GM11168 (cell line): ENCODE measurements at regions not wholly inside any gene's neighbourhood (a gene's known extent, or its start where the extent isn't known, plus 50 kb on each side); places are given as distances from the start of the nearest gene placed in this dataset.
"Not testable (repeated sequence)": the region's sequence is repeated elsewhere in the genome, so short reads cannot be mapped to it uniquely, and the experiment has no call there.

Experiments
- in situ Hi-C: fragments of 300-500 bp; cut with MboI; formaldehyde crosslinking; loops from one replicate; pipeline ENCODE4 v1.12.0; 2022; ENCODE audit warnings: low sequenced_read_pairs; ENCODE audit not compliant: unreplicated experiment

- in situ Hi-C loops: no loop called here
These were observed 155.4 kb downstream of the RFPL4B start for GRCh38 chr6:112502351-112503090.

GRCh38 chr6:112503091-112503596, 156.0 kb downstream of the RFPL4B start:
- in situ Hi-C loops: no loop called here

- in situ Hi-C loops: no loop called here
These were observed 157.5 kb downstream of the RFPL4B start for GRCh38 chr6:112504621-112505020.

- in situ Hi-C loops: no loop called here
These were observed 164.3 kb downstream of the RFPL4B start for GRCh38 chr6:112511441-112511840.

GRCh38 chr6:112513175-112513574, 166.0 kb downstream of the RFPL4B start:
- in situ Hi-C loops: no loop called here

- in situ Hi-C loops: no loop called here
These were observed 175.5 kb downstream of the RFPL4B start for GRCh38 chr6:112522587-112522986.

GRCh38 chr6:112524071-112524470, 176.9 kb downstream of the RFPL4B start:
- in situ Hi-C loops: no loop called here

- in situ Hi-C loops: no loop called here
These were observed 178.6 kb downstream of the RFPL4B start for GRCh38 chr6:112525749-112526148.

- in situ Hi-C loops: no loop called here
These were observed 179.5 kb downstream of the RFPL4B start for GRCh38 chr6:112526594-112526993.

- in situ Hi-C loops: not testable (repeated sequence)
These were observed 181.2 kb downstream of the RFPL4B start for GRCh38 chr6:112528306-112528705.

- in situ Hi-C loops: no loop called here
These were observed 188.7 kb downstream of the RFPL4B start for GRCh38 chr6:112535816-112536215.

GRCh38 chr6:112539355-112539754, 192.2 kb downstream of the RFPL4B start:
- in situ Hi-C loops: no loop called here

GRCh38 chr6:112541847-112542246, 194.7 kb downstream of the RFPL4B start:
- in situ Hi-C loops: not testable (repeated sequence)

- in situ Hi-C loops: not testable (repeated sequence)
These were observed 200.4 kb downstream of the RFPL4B start for GRCh38 chr6:112547321-112548085.

- in situ Hi-C loops: no loop called here
These were observed 202.6 kb downstream of the RFPL4B start for GRCh38 chr6:112549749-112550148.

GRCh38 chr6:112557435-112557834, 210.3 kb downstream of the RFPL4B start:
- in situ Hi-C loops: no loop called here

GRCh38 chr6:112557961-112558360, 210.8 kb downstream of the RFPL4B start:
- in situ Hi-C loops: no loop called here

GRCh38 chr6:112560651-112561050, 213.5 kb downstream of the RFPL4B start:
- in situ Hi-C loops: no loop called here

GRCh38 chr6:112562301-112563231, 215.4 kb downstream of the RFPL4B start:
- in situ Hi-C loops: no loop called here

- in situ Hi-C loops: no loop called here
These were observed 216.2 kb downstream of the RFPL4B start for GRCh38 chr6:112563368-112563767.
